ENCODE measurements at regions not wholly inside any gene's neighbourhood (a gene's known extent, or its start where the extent isn't known, plus 50 kb on each side); places are given as distances from the start of the nearest gene placed in this dataset.

DNA sequence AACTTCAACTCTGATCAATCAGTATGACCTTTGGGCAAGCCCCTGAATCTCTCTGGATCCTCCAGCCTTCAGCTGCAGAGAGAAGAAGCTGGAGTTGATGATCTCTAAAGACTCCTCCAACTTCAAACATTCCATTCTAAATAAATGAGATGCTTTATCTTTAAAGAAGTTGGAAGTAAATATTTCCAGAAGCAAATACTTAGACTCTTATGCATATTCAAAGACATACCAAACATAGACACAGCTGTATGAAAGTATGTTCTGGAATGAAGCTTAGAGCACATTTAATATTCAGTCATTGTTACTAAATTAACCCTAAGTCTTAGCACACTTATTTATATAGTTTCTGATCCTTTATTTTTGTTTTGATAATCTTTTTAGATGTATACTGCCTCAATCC, 77.6 kb upstream of the ACP3 start:
- DNase-seq, result no peak

DNA sequence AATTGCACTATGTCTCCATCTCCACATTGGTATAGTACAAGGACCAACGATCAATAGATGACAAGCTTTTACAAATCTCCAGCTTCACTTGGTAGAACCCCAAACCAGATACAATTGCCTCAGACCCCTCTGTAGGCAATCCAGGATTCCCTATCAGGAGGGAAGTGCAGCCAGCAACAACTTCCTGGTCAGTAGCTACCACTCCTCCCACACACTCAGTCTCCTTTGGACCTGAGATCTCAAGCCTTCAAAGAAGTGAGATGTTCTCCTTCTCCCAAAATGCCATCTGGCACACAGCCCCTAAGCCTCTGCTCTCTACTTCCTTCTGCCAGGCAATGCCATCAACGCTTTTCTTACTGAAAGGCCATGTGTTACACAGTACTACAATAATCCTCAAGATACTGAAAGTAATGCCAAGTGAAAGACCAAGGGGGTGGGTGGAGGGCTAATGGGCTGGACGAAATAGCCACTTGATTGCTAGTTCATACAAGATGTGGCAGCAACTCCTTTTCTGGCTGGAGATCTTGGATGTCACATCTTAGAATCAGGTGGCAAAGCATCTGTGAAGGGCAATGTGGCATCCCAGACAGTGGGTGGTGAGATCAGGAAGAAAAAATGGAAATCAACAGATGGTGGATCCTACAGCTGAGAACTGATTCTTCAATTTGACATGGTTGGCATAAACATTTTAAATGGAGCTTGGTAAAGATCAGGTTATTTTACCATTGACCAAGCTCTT, 75.3 kb upstream of the ACP3 start:
- no peak for DNase-seq

DNA sequence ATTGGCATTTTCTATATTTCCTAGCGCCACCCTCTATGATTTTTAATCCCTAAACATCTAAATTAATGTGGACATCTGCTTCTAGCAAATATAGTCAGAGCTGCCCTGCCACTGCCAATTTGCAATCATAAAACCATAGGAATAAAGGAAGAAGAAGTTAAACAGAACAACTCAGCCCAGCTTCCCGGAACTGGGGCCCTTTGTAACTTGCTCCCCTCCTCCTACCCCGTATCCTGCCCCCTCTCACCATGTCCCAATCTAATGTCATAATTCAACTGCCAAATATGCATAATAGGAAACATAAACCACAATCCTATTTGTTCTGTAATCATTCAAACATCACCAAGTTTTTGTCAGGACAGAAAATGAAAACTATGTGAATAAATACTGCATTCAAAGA, 74.4 kb upstream of the ACP3 start:
- DNase-seq, result no peak

DNA sequence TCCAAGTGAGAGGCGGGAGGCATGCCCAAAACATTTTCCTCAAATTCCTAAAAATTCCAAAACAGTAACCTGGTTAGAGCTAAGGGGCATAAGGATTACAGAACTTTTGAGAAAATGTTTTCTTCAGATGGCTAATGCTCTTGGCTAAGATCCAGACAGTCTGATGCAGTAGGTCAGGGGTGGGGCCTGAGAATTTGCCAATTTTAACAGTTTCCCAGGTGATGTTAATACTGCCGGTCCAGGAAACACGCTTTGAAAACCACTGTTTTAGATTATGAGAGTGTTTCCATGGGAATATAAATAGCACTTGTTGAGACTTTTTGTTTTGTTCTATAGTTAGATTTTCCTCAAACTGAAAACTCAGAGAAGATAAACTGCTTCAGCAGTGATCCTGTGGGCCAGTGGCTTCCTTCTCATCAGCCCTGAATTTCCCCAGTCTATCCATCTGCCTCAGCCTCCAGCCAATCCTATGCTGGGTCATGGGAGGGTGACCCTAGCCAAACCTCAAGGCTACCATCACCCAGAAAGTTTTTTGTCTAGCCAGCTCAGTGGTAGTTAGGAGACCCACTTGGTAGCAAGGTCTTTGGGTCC, 71.6 kb upstream of the ACP3 start:
- no peak for DNase-seq

GRCh38 chr3:132246212-132246611, 71.0 kb upstream of the ACP3 start:
- no peak for DNase-seq

DNA sequence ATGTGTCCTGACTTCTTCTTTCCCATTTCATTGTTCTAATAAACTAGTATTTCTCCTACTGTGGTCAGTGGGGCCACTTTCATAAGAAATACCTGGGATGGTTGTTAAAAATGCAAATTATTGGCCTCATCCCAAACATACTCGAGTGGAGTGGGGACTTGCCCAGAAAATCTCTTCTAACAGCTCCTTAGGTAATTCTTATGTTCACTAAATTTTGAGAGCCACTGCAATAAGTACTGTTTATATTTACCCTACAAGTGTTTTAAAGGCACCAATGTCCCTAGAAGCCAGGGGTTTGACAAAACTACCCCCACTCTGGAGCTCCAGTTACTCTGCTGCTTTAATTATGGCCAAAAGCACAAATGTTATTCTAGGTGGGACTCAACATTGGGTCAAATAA, 70.0 kb upstream of the ACP3 start:
- DNase-seq, result no peak

GRCh38 chr3:132248490-132248889, 68.7 kb upstream of the ACP3 start:
- DNase-seq, result no peak

- DNase-seq, result no peak
These were observed 63.8 kb upstream of the ACP3 start for GRCh38 chr3:132253262-132253878.

GRCh38 chr3:132254076-132254755, 63.0 kb upstream of the ACP3 start:
- DNase-seq, result no peak

DNA sequence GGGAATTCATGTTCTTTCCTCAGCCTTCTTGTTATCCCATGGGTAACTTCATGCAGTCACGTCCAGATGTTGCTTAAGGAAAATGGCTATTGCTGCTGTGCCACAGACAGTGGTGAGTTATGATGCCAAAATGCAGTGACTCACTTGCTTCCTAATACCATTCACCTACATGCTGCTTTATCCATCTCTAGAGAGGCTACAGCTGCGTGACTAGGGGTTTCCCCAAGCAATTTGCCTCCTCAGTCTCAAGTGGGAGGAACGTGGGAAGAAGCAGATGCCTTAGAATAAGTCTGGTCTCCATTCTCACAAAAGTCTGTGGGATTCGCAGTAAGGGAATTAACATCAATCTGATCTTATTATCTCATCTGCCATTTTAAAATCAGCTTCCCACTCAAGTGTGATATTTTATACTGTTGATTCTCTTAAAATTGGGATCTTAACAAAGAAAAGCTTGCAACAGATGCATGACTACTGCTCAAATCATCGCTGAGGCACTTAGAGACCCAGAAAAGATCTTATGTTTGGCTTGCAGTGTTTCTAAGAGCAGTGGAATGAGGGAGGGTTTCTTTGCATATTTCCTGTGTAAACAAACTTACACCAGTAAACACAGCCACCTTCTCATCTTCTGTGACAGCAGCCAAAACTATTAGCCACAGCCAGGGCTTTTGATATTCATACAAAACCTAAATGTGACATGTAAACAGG, 62.0 kb upstream of the ACP3 start:
- DNase-seq, result no peak

DNA sequence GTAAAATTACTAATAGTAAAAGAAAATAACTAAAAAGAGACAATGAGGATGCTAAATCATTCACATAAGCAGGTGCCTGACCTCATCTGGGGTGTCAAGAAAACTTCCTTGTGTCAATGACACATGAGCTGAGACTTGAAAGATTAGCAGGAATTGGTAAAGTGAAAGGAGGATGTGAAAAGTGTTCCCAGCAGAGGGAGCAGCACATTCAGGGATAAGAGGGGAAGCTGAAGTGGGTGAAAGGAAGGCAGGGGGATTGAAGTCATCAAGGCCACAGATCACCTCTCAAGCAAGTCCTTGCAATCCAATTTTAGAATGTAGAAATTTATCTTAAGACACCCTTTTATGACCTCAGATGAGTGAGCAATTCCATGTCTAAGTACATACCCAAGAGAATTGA, 60.2 kb upstream of the ACP3 start:
- no peak for DNase-seq

- no peak for DNase-seq
These were observed 55.7 kb upstream of the ACP3 start for GRCh38 chr3:132261506-132261905.

GRCh38 chr3:132262305-132262704, 54.9 kb upstream of the ACP3 start:
- DNase-seq, result no peak

DNA sequence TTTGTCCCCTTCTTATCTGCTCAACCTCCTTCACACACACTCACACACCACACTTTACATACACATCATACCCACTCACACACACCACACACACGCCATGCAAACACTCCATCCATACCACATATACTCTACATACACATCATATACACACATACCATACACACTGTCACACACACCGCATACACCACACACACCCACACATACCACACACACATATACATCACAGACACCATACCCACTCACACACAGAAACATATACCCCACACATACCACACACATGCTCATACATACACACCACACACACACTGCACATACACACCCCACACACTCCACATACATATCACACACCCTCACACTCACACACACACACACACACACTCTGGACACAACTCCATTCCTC, 54.3 kb upstream of the ACP3 start:
- DNase-seq, result no peak

- no peak for DNase-seq
These were observed 52.2 kb upstream of the ACP3 start for GRCh38 chr3:132265028-132265427.

DNA sequence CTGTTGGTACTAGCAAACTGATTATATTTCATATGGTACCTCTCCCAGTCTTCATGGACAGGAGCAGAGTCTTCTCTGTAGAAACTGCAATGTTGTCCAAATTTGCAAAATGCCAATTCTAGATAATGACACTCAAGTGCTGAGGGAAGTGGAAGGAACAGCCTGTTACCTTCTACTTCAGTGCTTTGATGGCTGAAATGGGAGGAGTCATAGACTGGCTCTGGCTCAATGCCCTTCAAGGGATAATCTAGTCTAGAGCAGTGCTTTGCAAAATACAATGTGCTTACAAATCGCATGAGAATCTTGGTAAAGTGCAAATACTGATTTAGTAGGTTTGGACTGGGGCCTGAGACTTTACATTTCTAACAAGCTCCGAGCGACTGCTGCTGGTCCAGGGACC, 51.7 kb upstream of the ACP3 start:
- DNase-seq, result no peak

GRCh38 chr3:132267391-132267993, 49.7 kb upstream of the ACP3 start:
- DNase-seq, result no peak

Data from stimulated activated CD4-positive, alpha-beta T cell treated with anti-CD3 and anti-CD28 coated beads, Interleukin-15, amount 100 ng/mL, for 24 hours (primary cell).